ENCODE measurements at regions not wholly inside any gene's neighbourhood (a gene's known extent, or its start where the extent isn't known, plus 50 kb on each side); places are given as distances from the start of the nearest gene placed in this dataset.

DNA sequence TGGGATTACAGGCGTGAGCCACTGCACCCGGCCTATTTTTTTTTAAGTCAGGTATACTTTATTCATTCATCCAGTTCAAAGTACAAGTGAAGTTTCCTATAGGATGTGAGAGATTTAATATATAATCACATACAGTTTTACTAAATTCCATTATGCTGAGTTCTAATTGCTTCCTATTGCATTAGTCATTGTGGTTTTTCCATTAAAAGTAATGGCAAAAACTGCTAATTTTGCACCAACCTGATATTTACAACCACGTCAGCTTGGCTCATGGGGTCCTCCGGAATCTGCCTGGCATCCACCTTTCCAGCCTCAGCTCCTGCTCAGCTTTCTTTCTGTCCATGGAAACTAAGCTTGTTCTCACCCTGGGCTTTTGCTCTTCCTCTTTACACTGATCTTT, 67.0 kb upstream of the CSRP2 start:
- H3K4me3 ChIP-seq (replicated peaks in 1 of 4; ENCODE audit: control extremely low read depth in 1 of 4, insufficient read depth in 1 of 4, low read depth in 3 of 4, low read length in 4 of 4): no peak overlapping the region
- no peak overlapping the region for H3K9ac ChIP-seq (ENCODE audit: insufficient read depth, low read length)
- peak overlapping the region; percentile 8 for H3K27ac ChIP-seq (ENCODE audit: insufficient read depth, low read length)
- DNase-seq (ENCODE audit: low read depth in 2 of 2): peak; percentile 31 to 75
- H3K4me1 ChIP-seq (ENCODE audit: control insufficient read depth, extremely low read depth, insufficient read depth, low read length): peaks cover 12% of the 10 kb centered on the region
- no peaks in the 10 kb centered on the region for H3K9me3 ChIP-seq (ENCODE audit: control insufficient read depth, insufficient read depth, low read depth, low read length)
- no peak for TF ChIP-seq EZH2 (IDR thresholded peaks at IDR 0.05; ENCODE audit: low read length, missing control alignments)
- H3K36me3 ChIP-seq (ENCODE audit: control insufficient read depth, insufficient read depth, low read length): no peaks in the 10 kb centered on the region
- H2AFZ ChIP-seq (ENCODE audit: low read length): no peak overlapping the region
- H3K4me2 ChIP-seq (ENCODE audit: extremely low read depth, insufficient read depth, low read length): no peak overlapping the region
- no peaks in the 10 kb centered on the region for H4K20me1 ChIP-seq (ENCODE audit: control insufficient read depth, extremely low read depth, insufficient read depth, low read length)
- no peaks in the 10 kb centered on the region for H3K79me2 ChIP-seq (ENCODE audit: control insufficient read depth, insufficient read depth, low read length)
- H3K27me3 ChIP-seq (ENCODE audit: control insufficient read depth, insufficient read depth, low read length): no peaks in the 10 kb centered on the region

DNA sequence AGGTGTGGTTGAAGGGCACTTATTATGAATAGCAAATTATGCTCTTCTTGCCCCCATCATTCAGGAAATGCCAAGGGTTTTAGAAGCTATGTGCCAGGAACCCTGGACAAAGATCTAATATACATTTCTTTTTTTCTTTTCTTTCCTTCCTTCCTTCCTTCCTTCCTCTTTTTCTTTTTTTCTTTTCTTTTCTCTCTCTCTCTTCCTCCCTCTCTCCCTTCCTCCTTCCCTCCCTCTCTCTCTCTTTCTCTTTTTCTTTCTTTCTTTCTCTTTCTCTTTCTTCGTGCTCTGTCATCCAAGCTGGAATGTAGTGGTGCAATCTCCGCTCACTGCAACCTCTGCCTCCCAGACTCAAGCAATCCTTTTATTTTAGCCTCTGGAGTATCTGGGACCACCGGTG, 66.1 kb upstream of the CSRP2 start:
- Histone ChIP-seq H3K4me1 (ENCODE audit: control insufficient read depth, extremely low read depth, insufficient read depth, low read length) (peaks cover 12% of the 10 kb centered on the region), H3K79me2 (ENCODE audit: control insufficient read depth, insufficient read depth, low read length) (no peaks in the 10 kb centered on the region), H3K4me2 (ENCODE audit: extremely low read depth, insufficient read depth, low read length) (no peak overlapping the region), H4K20me1 (ENCODE audit: control insufficient read depth, extremely low read depth, insufficient read depth, low read length) (no peaks in the 10 kb centered on the region), H3K4me3 (replicated peaks in 1 of 4; ENCODE audit: control extremely low read depth in 1 of 4, insufficient read depth in 1 of 4, low read depth in 3 of 4, low read length in 4 of 4) (no peak overlapping the region), H3K9ac (ENCODE audit: insufficient read depth, low read length) (no peak overlapping the region), H3K27me3 (ENCODE audit: control insufficient read depth, insufficient read depth, low read length) (no peaks in the 10 kb centered on the region), H3K27ac (ENCODE audit: insufficient read depth, low read length) (no peak overlapping the region), H2AFZ (ENCODE audit: low read length) (no peak overlapping the region), H3K9me3 (ENCODE audit: control insufficient read depth, insufficient read depth, low read depth, low read length) (no peaks in the 10 kb centered on the region), H3K36me3 (ENCODE audit: control insufficient read depth, insufficient read depth, low read length) (no peaks in the 10 kb centered on the region)
- no peak for DNase-seq (ENCODE audit: low read depth in 2 of 2)
- no peak for TF ChIP-seq EZH2 (IDR thresholded peaks at IDR 0.05; ENCODE audit: low read length, missing control alignments)
- TF ChIP-seq, protein P1, sequence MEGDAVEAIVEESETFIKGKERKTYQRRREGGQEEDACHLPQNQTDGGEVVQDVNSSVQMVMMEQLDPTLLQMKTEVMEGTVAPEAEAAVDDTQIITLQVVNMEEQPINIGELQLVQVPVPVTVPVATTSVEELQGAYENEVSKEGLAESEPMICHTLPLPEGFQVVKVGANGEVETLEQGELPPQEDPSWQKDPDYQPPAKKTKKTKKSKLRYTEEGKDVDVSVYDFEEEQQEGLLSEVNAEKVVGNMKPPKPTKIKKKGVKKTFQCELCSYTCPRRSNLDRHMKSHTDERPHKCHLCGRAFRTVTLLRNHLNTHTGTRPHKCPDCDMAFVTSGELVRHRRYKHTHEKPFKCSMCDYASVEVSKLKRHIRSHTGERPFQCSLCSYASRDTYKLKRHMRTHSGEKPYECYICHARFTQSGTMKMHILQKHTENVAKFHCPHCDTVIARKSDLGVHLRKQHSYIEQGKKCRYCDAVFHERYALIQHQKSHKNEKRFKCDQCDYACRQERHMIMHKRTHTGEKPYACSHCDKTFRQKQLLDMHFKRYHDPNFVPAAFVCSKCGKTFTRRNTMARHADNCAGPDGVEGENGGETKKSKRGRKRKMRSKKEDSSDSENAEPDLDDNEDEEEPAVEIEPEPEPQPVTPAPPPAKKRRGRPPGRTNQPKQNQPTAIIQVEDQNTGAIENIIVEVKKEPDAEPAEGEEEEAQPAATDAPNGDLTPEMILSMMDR (conservative IDR thresholded peaks at IDR 0.05 in 1 of 2, IDR thresholded peaks at IDR 0.05 in 1 of 2; ENCODE audit: low read depth in 1 of 2, low read length in 2 of 2): no peak

DNA sequence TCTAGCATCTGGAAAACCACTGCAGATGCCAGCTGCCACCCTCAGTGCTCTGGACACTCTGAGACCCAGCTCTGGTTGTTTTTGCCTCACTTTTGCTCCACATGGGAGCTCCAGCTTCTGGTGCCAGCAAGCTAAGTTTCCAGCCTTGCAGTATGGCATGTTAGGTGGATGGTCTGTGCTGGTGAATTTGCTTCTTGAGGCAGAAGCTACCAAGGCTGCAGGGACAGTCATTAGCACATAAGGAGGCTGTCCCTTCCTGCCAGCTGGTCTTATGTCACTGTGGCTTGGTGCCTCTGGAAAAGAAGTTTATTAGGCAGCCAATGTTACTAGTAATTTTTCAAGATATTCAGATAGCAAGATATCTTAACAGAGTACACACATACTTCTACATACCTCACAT, 64.2 kb upstream of the CSRP2 start:
- H3K9ac ChIP-seq (ENCODE audit: insufficient read depth, low read length): no peak overlapping the region
- H4K20me1 ChIP-seq (ENCODE audit: control insufficient read depth, extremely low read depth, insufficient read depth, low read length): no peaks in the 10 kb centered on the region
- peaks cover 12% of the 10 kb centered on the region for H3K4me1 ChIP-seq (ENCODE audit: control insufficient read depth, extremely low read depth, insufficient read depth, low read length)
- no peaks in the 10 kb centered on the region for H3K36me3 ChIP-seq (ENCODE audit: control insufficient read depth, insufficient read depth, low read length)
- no peak for DNase-seq (ENCODE audit: low read depth in 2 of 2)
- H3K4me3 ChIP-seq (replicated peaks in 1 of 4; ENCODE audit: control extremely low read depth in 1 of 4, insufficient read depth in 1 of 4, low read depth in 3 of 4, low read length in 4 of 4): no peak overlapping the region
- no peak overlapping the region for H3K4me2 ChIP-seq (ENCODE audit: extremely low read depth, insufficient read depth, low read length)
- peak overlapping the region; percentile 39 for H2AFZ ChIP-seq (ENCODE audit: low read length)
- no peak for TF ChIP-seq EZH2 (IDR thresholded peaks at IDR 0.05; ENCODE audit: low read length, missing control alignments)
- TF ChIP-seq, protein P1 (conservative IDR thresholded peaks at IDR 0.05 in 1 of 2, IDR thresholded peaks at IDR 0.05 in 1 of 2; ENCODE audit: low read depth in 1 of 2, low read length in 2 of 2): no peak
- H3K27ac ChIP-seq (ENCODE audit: insufficient read depth, low read length): no peak overlapping the region
- no peaks in the 10 kb centered on the region for H3K9me3 ChIP-seq (ENCODE audit: control insufficient read depth, insufficient read depth, low read depth, low read length)
- H3K27me3 ChIP-seq (ENCODE audit: control insufficient read depth, insufficient read depth, low read length): no peaks in the 10 kb centered on the region
- no peaks in the 10 kb centered on the region for H3K79me2 ChIP-seq (ENCODE audit: control insufficient read depth, insufficient read depth, low read length)
